ENCODE measurements at regions not wholly inside any gene's neighbourhood (a gene's known extent, or its start where the extent isn't known, plus 50 kb on each side); places are given as distances from the start of the nearest gene placed in this dataset.

GRCh38 chr4:170724191-170724590 is 634.4 kb upstream of the AADAT start:
- TF ChIP-seq, protein P1, sequence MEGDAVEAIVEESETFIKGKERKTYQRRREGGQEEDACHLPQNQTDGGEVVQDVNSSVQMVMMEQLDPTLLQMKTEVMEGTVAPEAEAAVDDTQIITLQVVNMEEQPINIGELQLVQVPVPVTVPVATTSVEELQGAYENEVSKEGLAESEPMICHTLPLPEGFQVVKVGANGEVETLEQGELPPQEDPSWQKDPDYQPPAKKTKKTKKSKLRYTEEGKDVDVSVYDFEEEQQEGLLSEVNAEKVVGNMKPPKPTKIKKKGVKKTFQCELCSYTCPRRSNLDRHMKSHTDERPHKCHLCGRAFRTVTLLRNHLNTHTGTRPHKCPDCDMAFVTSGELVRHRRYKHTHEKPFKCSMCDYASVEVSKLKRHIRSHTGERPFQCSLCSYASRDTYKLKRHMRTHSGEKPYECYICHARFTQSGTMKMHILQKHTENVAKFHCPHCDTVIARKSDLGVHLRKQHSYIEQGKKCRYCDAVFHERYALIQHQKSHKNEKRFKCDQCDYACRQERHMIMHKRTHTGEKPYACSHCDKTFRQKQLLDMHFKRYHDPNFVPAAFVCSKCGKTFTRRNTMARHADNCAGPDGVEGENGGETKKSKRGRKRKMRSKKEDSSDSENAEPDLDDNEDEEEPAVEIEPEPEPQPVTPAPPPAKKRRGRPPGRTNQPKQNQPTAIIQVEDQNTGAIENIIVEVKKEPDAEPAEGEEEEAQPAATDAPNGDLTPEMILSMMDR (IDR thresholded peaks at IDR 0.05; ENCODE audit: borderline replicate concordance, insufficient read depth, low read depth, low read length): no peak

GRCh38 chr4:170723171-170723570 is 633.4 kb upstream of the AADAT start:
- H3K4me3 ChIP-seq (ENCODE audit: low read depth, low read length): no peak overlapping the region
- TF ChIP-seq, protein P1 (IDR thresholded peaks at IDR 0.05; ENCODE audit: borderline replicate concordance, insufficient read depth, low read depth, low read length): no peak

More at GRCh38 chr4:170724191-170724590, 634.4 kb upstream of the AADAT start:
- H3K4me3 ChIP-seq (ENCODE audit: low read depth, low read length): no peak overlapping the region

DNA sequence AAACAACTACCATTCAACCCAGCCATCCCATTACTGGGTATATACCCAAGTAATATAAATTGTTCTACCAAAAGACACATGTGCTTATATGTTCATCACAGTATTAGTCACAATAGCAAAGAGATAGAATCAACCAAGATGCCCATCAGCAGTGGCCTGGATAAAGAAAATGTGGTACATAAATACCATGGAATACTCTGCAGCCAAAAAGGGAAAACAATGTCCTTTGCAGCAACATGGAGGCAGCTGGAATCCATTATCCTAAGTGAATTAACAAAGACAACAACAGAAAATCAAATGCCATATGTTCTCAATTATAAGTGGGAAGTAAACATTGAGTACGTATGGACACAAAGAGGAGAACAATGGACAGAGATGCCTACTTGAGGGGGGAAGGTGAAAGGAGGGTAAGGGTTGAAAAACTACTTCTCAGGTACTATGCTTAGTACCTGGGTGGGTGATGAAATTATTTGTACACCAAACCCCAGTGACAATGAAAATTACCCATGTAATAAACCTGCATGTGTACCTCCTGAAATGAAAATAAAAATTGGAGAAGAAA is 632.1 kb upstream of the AADAT start:
- no peak overlapping the region for H3K4me3 ChIP-seq (ENCODE audit: low read depth, low read length)
- TF ChIP-seq, protein P1 (IDR thresholded peaks at IDR 0.05; ENCODE audit: borderline replicate concordance, insufficient read depth, low read depth, low read length): no peak

- TF ChIP-seq, protein P1 (IDR thresholded peaks at IDR 0.05; ENCODE audit: borderline replicate concordance, insufficient read depth, low read depth, low read length): no peak
- H3K4me3 ChIP-seq (ENCODE audit: low read depth, low read length): no peak overlapping the region
These were observed 627.1 kb upstream of the AADAT start for GRCh38 chr4:170716868-170717267.

DNA sequence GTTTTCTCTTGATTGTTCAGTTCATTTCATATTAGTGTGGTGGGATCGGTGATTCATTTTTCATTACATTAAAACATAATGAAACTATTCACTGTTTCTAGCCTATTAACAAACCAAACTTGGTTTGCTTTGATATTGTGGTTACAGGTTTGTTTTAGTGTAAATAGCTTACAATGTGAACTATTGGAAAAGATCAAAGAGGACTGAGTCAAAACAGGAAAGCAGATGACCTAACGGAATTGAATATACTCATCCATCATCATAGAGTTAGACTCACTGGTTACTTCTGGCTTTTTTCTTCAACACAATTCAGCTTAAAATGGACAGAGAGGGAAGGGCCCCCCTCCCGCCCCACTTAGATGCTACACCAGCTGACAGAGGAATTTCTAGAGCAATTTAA is 616.2 kb upstream of the AADAT start:
- TF ChIP-seq, protein P1 (IDR thresholded peaks at IDR 0.05; ENCODE audit: borderline replicate concordance, insufficient read depth, low read depth, low read length): no peak
- no peak overlapping the region for H3K4me3 ChIP-seq (ENCODE audit: low read depth, low read length)

DNA sequence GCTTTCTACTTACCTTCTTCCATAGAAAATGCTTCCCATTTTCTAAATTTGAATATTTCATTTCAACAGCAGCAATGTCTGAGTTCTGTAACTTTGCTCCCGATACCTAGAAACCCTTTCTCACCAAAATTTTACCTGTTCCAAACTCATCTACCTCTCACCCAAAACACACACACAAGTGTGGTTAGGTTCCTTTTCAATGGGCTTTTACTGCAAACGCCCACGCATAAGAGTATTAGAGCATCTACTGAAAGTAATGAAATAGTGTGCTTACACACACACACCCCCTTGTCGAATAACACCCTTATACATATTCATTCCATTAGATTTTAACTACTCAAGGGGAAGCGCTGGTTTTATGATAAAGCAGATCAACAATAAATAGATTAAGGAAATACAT is 610.3 kb upstream of the AADAT start:
- TF ChIP-seq, protein P1 (IDR thresholded peaks at IDR 0.05; ENCODE audit: borderline replicate concordance, insufficient read depth, low read depth, low read length): no peak

DNA sequence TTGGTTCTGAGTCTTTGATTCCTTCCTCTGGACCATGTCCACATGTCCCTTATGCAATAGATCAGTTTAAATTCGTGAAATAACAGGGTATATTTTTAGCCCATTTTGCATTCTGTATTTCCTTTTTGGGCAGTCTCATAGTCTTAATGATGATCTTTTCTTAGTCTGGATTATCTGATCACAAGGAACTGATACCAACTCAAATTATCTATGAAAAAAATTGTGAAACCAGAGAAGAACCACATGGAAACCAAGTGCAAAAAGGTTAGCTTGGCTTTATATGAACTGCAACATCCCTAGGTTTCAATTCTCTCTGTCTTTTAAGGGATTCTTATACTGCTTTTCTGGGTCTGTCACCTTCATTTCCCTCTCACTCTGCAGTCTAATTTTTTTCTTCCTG is 608.6 kb upstream of the AADAT start:
- TF ChIP-seq, protein P1 (IDR thresholded peaks at IDR 0.05; ENCODE audit: borderline replicate concordance, insufficient read depth, low read depth, low read length): no peak
- no peak overlapping the region for H3K4me3 ChIP-seq (ENCODE audit: low read depth, low read length)

More for the DNA sequence above, 610.3 kb upstream of the AADAT start:
- H3K4me3 ChIP-seq (ENCODE audit: low read depth, low read length): no peak overlapping the region
